Type B pancreatic cell (in vitro differentiated cells): ENCODE measurements at regions not wholly inside any gene's neighbourhood (a gene's known extent, or its start where the extent isn't known, plus 50 kb on each side); places are given as distances from the start of the nearest gene placed in this dataset.

ENCODE experiments used
- DNase-seq: peaks from one replicate; pipeline ENCODE4 v3.0.0; 2021; ENCODE audit warnings: mixed read lengths; ENCODE audit not compliant: unreplicated experiment; ENCODE audit errors: extremely low spot score
- H3K27ac Mint-ChIP-seq: 2 replicates; pipeline ENCODE4 v1.8.0; 2021; ENCODE audit warnings: mild to moderate bottlenecking, mixed read lengths
- H3K27me3 Mint-ChIP-seq: 2 replicates; pipeline ENCODE4 v1.8.0; 2021; ENCODE audit warnings: mixed read lengths
- H3K36me3 Mint-ChIP-seq: 2 replicates; pipeline ENCODE4 v1.8.0; 2021; ENCODE audit warnings: mixed read lengths
- H3K4me1 Mint-ChIP-seq: one replicate; pipeline ENCODE4 v1.8.0; 2021; ENCODE audit warnings: mixed read lengths; ENCODE audit not compliant: unreplicated experiment
- H3K4me3 Mint-ChIP-seq: 2 replicates; pipeline ENCODE4 v1.8.0; 2021; ENCODE audit warnings: mild to moderate bottlenecking, mixed read lengths
- H3K9me3 Mint-ChIP-seq: 2 replicates; pipeline ENCODE4 v1.8.0; 2021; ENCODE audit warnings: mixed read lengths
- CTCF ChIP-seq: fragments of 200-600 bp; sonication (generic); conservative IDR thresholded peaks from 2 replicates; pipeline ENCODE4 v1.5.0; 2021; ENCODE audit warnings: antibody characterized with exemption, mild to moderate bottlenecking

DNA sequence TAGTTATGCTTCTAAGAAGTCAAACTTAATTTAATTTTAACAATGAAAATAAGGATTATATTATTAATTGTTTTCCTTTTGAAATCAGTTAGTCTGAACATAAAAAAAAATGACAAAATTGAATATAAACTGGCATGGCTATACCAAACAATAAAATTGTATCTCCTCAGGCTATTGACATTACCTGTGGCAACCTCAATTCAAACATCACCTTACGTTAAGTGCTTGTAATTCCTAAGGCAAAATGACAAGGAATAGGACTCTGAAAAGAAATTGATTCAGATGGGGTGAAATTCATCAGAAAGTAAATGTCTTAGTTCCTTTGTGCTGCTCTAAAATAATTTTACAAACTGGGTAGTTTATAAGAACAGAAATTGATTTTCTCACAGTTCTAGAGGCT lies 89.5 kb downstream of the SLITRK6 start:
- no peaks in the 10 kb centered on the region for H3K27me3 Mint-ChIP-seq
- no peak overlapping the region for H3K27ac Mint-ChIP-seq
- no peaks in the 10 kb centered on the region for H3K4me1 Mint-ChIP-seq
- TF ChIP-seq CTCF, result no peak
- DNase-seq, result no peak
- H3K9me3 Mint-ChIP-seq, result no peaks in the 10 kb centered on the region
- H3K4me3 Mint-ChIP-seq, result no peak overlapping the region
- H3K36me3 Mint-ChIP-seq, result no peaks in the 10 kb centered on the region

- Mint-ChIP-seq H3K36me3 (no peaks in the 10 kb centered on the region), H3K27me3 (no peaks in the 10 kb centered on the region), H3K4me1 (no peaks in the 10 kb centered on the region), H3K4me3 (no peak overlapping the region), H3K27ac (no peak overlapping the region), H3K9me3 (no peaks in the 10 kb centered on the region)
- TF ChIP-seq CTCF, result no peak
- DNase-seq, result no peak
These were observed 90.1 kb downstream of the SLITRK6 start for GRCh38 chr13:85709072-85709471.

DNA sequence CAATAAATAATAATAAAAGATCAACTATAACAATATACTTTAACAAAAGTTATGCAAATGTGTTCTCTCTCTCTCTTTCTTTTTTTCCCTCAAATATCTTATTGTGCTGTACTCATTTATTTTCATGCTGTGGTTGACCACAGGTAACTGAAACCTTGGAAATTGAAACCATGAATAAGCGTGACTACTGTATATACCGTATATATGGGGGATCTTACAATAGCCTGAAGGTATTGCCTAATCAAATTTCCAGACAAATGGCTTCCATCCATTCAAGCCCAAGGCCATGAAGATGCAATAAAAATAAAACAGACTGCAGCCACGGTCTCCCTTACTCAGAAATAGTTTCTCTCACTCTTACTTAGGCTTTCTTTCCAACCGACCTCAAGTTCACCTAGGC lies 98.3 kb downstream of the SLITRK6 start:
- no peaks in the 10 kb centered on the region for H3K27me3 Mint-ChIP-seq
- no peak for DNase-seq
- H3K9me3 Mint-ChIP-seq, result peaks cover 10% of the 10 kb centered on the region
- H3K36me3 Mint-ChIP-seq, result no peaks in the 10 kb centered on the region
- H3K4me1 Mint-ChIP-seq, result no peaks in the 10 kb centered on the region
- no peak for TF ChIP-seq CTCF
- no peak overlapping the region for H3K27ac Mint-ChIP-seq
- H3K4me3 Mint-ChIP-seq, result no peak overlapping the region

DNA sequence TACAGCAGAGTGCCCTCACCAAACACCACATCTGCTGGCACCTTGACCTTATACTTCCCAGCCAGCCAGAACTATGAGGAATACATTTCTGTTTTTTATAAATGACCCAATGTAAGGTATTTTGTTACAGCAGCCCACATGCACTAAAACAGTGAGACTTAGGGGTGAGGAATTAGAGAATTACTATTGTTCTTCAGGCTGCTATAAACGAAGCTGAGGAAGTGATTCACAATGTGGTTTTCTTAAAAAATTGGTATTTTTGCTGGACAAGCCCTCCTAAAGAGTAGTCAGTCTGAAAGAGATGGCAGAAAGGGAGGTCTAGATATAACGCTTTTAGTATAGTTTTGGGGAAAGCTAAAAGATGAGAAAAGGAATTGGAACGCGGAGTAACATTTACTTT lies 101.0 kb downstream of the SLITRK6 start:
- no peak for TF ChIP-seq CTCF
- Mint-ChIP-seq H3K27me3 (no peaks in the 10 kb centered on the region), H3K4me1 (no peaks in the 10 kb centered on the region), H3K36me3 (no peaks in the 10 kb centered on the region), H3K4me3 (no peak overlapping the region), H3K27ac (no peak overlapping the region), H3K9me3 (peaks cover 10% of the 10 kb centered on the region)
- DNase-seq, result no peak

- Mint-ChIP-seq H3K9me3 (peaks cover 9% of the 10 kb centered on the region), H3K4me1 (no peaks in the 10 kb centered on the region), H3K27ac (no peak overlapping the region), H3K36me3 (no peaks in the 10 kb centered on the region), H3K4me3 (no peak overlapping the region), H3K27me3 (no peaks in the 10 kb centered on the region)
- no peak for TF ChIP-seq CTCF
- no peak for DNase-seq
These were observed 104.2 kb downstream of the SLITRK6 start for GRCh38 chr13:85694992-85695391.

GRCh38 chr13:85693889-85694511 lies 105.2 kb downstream of the SLITRK6 start:
- Mint-ChIP-seq H3K4me1 (no peaks in the 10 kb centered on the region), H3K27me3 (no peaks in the 10 kb centered on the region), H3K9me3 (peaks cover 9% of the 10 kb centered on the region), H3K36me3 (no peaks in the 10 kb centered on the region), H3K27ac (no peak overlapping the region), H3K4me3 (no peak overlapping the region)
- no peak for DNase-seq
- no peak for TF ChIP-seq CTCF
